ENCODE measurements at regions not wholly inside any gene's neighbourhood (a gene's known extent, or its start where the extent isn't known, plus 50 kb on each side); places are given as distances from the start of the nearest gene placed in this dataset.
"Not testable (repeated sequence)": the region's sequence is repeated elsewhere in the genome, so short reads cannot be mapped to it uniquely, and the experiment has no call there.

GRCh38 chr12:72974954-72975555 is 702.9 kb downstream of the TRHDE start:
- DNase-seq (no peak), ATAC-seq (no peak)
- Histone ChIP-seq H3K27me3 (no peaks in the 10 kb centered on the region), H3K36me3 (no peaks in the 10 kb centered on the region), H3K27ac (no peak overlapping the region), H3K9me3 (peaks cover 0 to 14% of the 10 kb centered on the region in 2 donors), H3K4me3 (no peak overlapping the region), H3K4me1 (no peaks in the 10 kb centered on the region)
- no peak for TF ChIP-seq CTCF (IDR thresholded peaks at IDR 0.05)
- intact Hi-C loops (cut with DNase I), result no loop called here

DNA sequence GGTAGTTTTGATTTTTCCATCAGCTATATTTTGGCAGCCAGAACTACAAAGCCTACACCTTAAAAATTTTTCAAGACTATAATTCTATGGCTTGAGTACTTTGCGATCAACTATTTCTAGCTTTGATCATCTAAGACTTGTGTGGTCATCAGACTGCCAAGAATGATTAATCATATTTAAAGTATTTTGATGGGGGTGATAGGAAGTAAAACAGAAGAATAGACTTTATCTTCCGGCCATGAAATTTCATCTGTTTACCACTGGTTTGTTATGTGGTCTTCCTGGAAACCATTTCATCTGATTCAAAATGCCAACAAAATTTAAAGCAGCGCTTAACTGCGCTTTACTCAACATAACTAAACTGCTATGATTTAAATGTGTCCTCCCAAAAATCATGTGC is 706.8 kb downstream of the TRHDE start:
- Histone ChIP-seq H3K9me3 (peaks cover 0 to 14% of the 10 kb centered on the region in 2 donors), H3K36me3 (no peaks in the 10 kb centered on the region), H3K4me3 (no peak overlapping the region), H3K27me3 (no peaks in the 10 kb centered on the region), H3K27ac (no peak overlapping the region), H3K4me1 (no peaks in the 10 kb centered on the region)
- no peak for DNase-seq
- no peak for TF ChIP-seq CTCF (IDR thresholded peaks at IDR 0.05)
- intact Hi-C loops (cut with DNase I), result no loop called here
- no peak for ATAC-seq

DNA sequence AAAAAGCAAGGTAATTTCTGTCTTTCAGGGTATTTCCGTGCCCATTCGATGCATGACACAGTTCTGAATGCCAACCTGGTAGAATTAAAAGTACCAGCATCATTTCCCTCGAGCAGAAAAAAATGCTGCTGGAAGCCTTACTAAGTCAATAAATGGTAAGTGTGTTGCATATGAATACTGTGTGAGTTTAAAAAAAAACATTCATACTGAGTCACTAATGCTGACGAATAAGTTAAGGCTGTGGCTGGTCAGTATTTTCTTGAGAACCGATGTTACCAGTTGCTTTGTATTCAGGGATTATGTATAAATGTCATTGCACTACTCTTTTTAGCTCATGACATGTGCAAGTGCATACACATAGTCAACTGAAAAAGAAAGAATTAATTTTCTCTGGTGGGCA is 710.2 kb downstream of the TRHDE start:
- no peak for TF ChIP-seq CTCF (IDR thresholded peaks at IDR 0.05)
- H3K27ac ChIP-seq, result no peak overlapping the region
- DNase-seq, result no peak
- H3K4me3 ChIP-seq, result no peak overlapping the region
- no peaks in the 10 kb centered on the region for H3K36me3 ChIP-seq
- H3K27me3 ChIP-seq, result no peaks in the 10 kb centered on the region
- no peak for ATAC-seq
- no peaks in the 10 kb centered on the region for H3K4me1 ChIP-seq
- peaks cover 0 to 2% of the 10 kb centered on the region in 2 donors for H3K9me3 ChIP-seq
- intact Hi-C loops (cut with DNase I), result no loop called here

DNA sequence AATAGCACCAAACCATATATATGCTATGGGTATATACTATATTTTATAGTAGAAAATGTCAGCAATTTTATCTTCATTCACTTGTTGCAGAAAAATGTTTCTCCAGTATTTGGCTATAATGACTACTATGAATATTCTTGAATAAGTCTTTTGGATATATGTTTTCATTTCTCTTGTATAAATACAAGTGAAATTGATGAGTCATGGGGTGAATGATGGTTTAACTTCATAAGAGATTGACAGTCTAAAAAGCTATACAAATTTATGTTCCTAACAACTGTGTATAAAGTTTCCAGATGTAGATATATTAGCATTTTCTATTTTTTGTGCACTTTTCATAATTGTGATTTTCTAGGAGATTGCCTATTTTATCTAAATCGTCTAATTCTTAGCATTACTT is 714.8 kb downstream of the TRHDE start:
- Histone ChIP-seq H3K36me3 (no peaks in the 10 kb centered on the region), H3K4me3 (no peak overlapping the region), H3K27ac (no peak overlapping the region), H3K9me3 (no peaks in the 10 kb centered on the region), H3K27me3 (no peaks in the 10 kb centered on the region), H3K4me1 (no peaks in the 10 kb centered on the region)
- intact Hi-C loops (cut with DNase I), result no loop called here
- no peak for TF ChIP-seq CTCF (IDR thresholded peaks at IDR 0.05)
- DNase-seq (no peak), ATAC-seq (no peak)

DNA sequence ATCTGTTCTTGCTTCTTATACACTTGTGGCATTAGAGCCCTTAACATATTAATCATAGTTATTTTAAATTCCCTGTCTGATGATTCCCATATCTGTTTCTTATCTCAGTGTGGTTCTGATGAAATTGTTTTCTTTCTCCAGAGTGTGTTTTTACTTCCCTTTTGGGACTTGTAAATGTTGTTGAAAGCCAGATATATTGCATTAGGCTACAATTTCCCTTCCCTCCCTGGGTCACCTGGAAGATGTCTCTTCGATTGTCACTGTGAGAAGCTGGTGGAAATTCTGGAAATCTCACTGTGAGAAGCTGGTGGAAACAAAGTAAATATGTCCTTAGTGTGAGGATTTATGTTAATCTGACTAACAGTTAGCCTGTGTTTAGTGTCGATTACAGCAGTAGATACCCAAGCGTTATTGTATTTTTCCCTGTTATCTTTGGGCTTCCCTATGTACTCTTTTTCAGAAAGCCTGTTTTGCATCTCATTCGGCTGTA is 717.3 kb downstream of the TRHDE start:
- no peaks in the 10 kb centered on the region for H3K36me3 ChIP-seq
- intact Hi-C loops (cut with DNase I), result no loop called here
- H3K27me3 ChIP-seq, result no peaks in the 10 kb centered on the region
- no peak for TF ChIP-seq CTCF (IDR thresholded peaks at IDR 0.05)
- no peaks in the 10 kb centered on the region for H3K9me3 ChIP-seq
- no peak overlapping the region for H3K27ac ChIP-seq
- H3K4me1 ChIP-seq, result no peaks in the 10 kb centered on the region
- ATAC-seq (no peak), DNase-seq (no peak)
- no peak overlapping the region for H3K4me3 ChIP-seq

DNA sequence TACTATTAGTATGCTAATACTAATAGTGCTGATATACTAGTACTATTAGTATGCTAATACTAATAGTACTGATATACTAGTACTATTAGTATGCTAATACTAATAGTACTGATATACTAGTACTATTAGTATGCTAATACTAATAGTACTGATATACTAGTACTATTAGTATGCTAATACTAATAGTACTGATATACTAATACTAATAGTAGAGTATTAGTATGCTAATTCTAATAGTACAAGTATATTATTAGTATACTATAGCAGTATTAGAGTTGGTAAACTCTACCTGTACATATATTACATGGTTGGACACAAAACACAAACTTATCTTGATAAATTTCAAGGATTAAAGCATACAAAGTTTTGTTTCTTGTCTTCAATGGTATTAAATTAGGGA is 722.9 kb downstream of the TRHDE start:
- H3K36me3 ChIP-seq; DNase-seq; H3K4me3 ChIP-seq; ATAC-seq; H3K27ac ChIP-seq; H3K27me3 ChIP-seq; H3K4me1 ChIP-seq; intact Hi-C loops (cut with DNase I); H3K9me3 ChIP-seq: not testable (repeated sequence)
